ENCODE measurements at regions not wholly inside any gene's neighbourhood (a gene's known extent, or its start where the extent isn't known, plus 50 kb on each side); places are given as distances from the start of the nearest gene placed in this dataset.

GRCh38 chr10:130986846-130987245 lies 324.7 kb downstream of the TCERG1L start:
- DNase-seq = no peak
- no peaks in the 10 kb centered on the region for H3K27me3 ChIP-seq (replicated peaks in 1 of 7)
- peaks cover 0 to 21% (median 9%) of the 10 kb centered on the region in 8 donors for H3K9me3 ChIP-seq
- H3K4me3 ChIP-seq = no peak overlapping the region
- WGBS, 5 donors = 83 to 95% (median 88%) methylated on average over 4 of the region's 4 CpGs
- no peak for TF ChIP-seq POLR2A (IDR thresholded peaks at IDR 0.05)
- no peak for TF ChIP-seq CTCF (IDR thresholded peaks at IDR 0.05 in 8 of 11, conservative IDR thresholded peaks at IDR 0.05 in 3 of 11)
- no peak for TF ChIP-seq POLR2AphosphoS5 (IDR thresholded peaks at IDR 0.05)
- no peaks in the 10 kb centered on the region for H3K36me3 ChIP-seq
- intact Hi-C loops (cut with DNase I; ENCODE audit: low total_unique reads) = no loop called here
- H3K4me1 ChIP-seq = no peaks in the 10 kb centered on the region
- no peak overlapping the region for H3K27ac ChIP-seq

DNA sequence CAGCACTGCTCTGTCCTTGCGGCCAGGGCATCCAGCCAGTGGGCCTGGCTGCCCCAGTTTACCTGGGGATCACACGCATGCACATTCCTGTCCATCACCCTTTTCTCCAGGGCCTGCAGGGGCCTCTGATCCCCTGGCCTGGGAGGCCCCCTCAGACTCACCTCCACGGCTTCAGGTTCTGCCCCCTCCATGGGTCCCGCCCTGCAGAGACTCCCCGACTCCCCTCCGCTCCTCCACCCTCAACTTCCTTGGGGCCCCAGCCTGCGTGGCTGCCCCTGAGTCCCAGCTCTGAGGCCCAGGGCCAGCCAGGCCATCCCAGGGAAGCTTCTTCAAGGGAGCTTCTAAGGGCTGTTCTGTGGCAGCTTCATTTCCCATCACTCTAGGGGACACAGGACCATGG lies 324.1 kb downstream of the TCERG1L start:
- Histone ChIP-seq H3K4me3 (no peak overlapping the region), H3K36me3 (no peaks in the 10 kb centered on the region), H3K9me3 (peaks cover 0 to 21% (median 9%) of the 10 kb centered on the region in 8 donors), H3K27me3 (replicated peaks in 1 of 7) (no peaks in the 10 kb centered on the region), H3K4me1 (no peaks in the 10 kb centered on the region), H3K27ac (no peak overlapping the region)
- 86 to 92% (median 87%) methylated on average over 4 to 7 of the region's 7 CpGs for WGBS, 5 donors
- TF ChIP-seq POLR2A (IDR thresholded peaks at IDR 0.05) = no peak
- no peak for TF ChIP-seq CTCF (IDR thresholded peaks at IDR 0.05 in 8 of 11, conservative IDR thresholded peaks at IDR 0.05 in 3 of 11)
- TF ChIP-seq POLR2AphosphoS5 (IDR thresholded peaks at IDR 0.05) = no peak
- DNase-seq = no peak
- intact Hi-C loops (cut with DNase I; ENCODE audit: low total_unique reads) = no loop called here

DNA sequence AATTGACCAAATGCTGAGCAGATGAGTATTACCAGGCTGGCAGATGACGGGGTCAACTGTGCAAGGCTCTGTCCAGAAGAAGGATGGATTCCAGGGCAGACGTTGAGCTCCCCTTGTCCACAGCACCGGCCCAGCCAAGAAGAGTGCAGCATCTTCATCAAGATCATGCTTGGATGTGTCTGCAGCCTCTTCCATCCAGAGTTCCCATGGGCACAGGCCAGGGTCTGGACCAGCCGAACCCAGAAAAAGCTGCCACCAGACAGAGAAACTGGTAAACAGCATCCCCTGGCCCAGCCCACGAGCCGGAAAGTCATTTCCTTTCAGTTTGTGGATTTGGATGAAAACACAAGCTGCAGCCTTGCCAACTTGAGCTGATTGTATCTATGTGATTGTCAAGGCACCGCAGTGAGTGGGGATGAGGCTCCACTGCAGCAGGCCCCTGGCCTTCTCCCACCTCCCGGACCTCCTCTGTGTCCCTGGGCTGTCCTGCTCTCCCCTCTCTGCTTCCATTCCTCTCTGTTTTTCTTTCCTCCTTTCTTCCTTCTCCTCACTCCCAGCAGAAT lies 321.8 kb downstream of the TCERG1L start:
- 41 to 57% (median 45%) methylated on average over 7 to 8 of the region's 8 CpGs for WGBS, 5 donors
- no peak for DNase-seq
- no peak overlapping the region for H3K4me3 ChIP-seq
- no peaks in the 10 kb centered on the region for H3K9me3 ChIP-seq
- TF ChIP-seq POLR2AphosphoS5 (IDR thresholded peaks at IDR 0.05) (no peak), CTCF (IDR thresholded peaks at IDR 0.05 in 8 of 11, conservative IDR thresholded peaks at IDR 0.05 in 3 of 11) (no peak), POLR2A (IDR thresholded peaks at IDR 0.05) (no peak)
- no peak overlapping the region for H3K27ac ChIP-seq
- H3K27me3 ChIP-seq (replicated peaks in 1 of 7) = no peaks in the 10 kb centered on the region
- H3K36me3 ChIP-seq = no peaks in the 10 kb centered on the region
- intact Hi-C loops (cut with DNase I; ENCODE audit: low total_unique reads) = no loop called here
- no peaks in the 10 kb centered on the region for H3K4me1 ChIP-seq

- 78 to 93% (median 84%) methylated on average over 9 of the region's 9 CpGs for WGBS, 5 donors
- H3K4me1 ChIP-seq = no peaks in the 10 kb centered on the region
- no peak overlapping the region for H3K4me3 ChIP-seq
- TF ChIP-seq POLR2AphosphoS5 (IDR thresholded peaks at IDR 0.05) (no peak), CTCF (IDR thresholded peaks at IDR 0.05 in 8 of 11, conservative IDR thresholded peaks at IDR 0.05 in 3 of 11) (no peak), POLR2A (IDR thresholded peaks at IDR 0.05) (no peak)
- peaks cover 0 to 1% (median 0%) of the 10 kb centered on the region in 8 donors for H3K9me3 ChIP-seq
- no peaks in the 10 kb centered on the region for H3K36me3 ChIP-seq
- intact Hi-C loops (cut with DNase I; ENCODE audit: low total_unique reads) = no loop called here
- no peaks in the 10 kb centered on the region for H3K27me3 ChIP-seq (replicated peaks in 1 of 7)
- DNase-seq = no peak
- no peak overlapping the region for H3K27ac ChIP-seq
Measured at GRCh38 chr10:130990486-130990885, 321.0 kb downstream of the TCERG1L start.
